HCT116 (cell line): ENCODE measurements at regions not wholly inside any gene's neighbourhood (a gene's known extent, or its start where the extent isn't known, plus 50 kb on each side); places are given as distances from the start of the nearest gene placed in this dataset.

ENCODE experiments used
- ATAC-seq: fragments of 200-7000 bp; cut with Tn5 transposase; 2 replicates; pipeline ENCODE4 v1.9.1; 2020; ENCODE audit warnings: mild to moderate bottlenecking, moderate library complexity
- BruUV-seq: library from RNA; stranded (reverse); fragments of 400-500 nt; replicated peaks from 2 replicates; lab custom pipeline; 2021; lab: Mats Ljungman, UMichigan
- CTCF ChIA-PET: fragments of 300-600 bp; sonication (Branson Sonifier 250); formaldehyde crosslinking; loops from one replicate; lab custom pipeline; 2021; ENCODE audit warnings: antibody characterized with exemption; lab: Charles Lee
- POLR2A ChIA-PET: fragments of 300-600, 350-600 bp; sonication (Branson Sonifier 250); formaldehyde crosslinking; loops from one replicate; lab custom pipeline; 2021; ENCODE audit warnings: antibody characterized with exemption; lab: Charles Lee
- RAD21 ChIA-PET, 2 experiments: fragments of 300-600 bp; sonication (Branson Sonifier 250); formaldehyde crosslinking; loops; one replicate each; lab custom pipeline; 2023; ENCODE audit warnings: low total read pairs in 2 of 2; ENCODE audit not compliant: uncharacterized antibody in 2 of 2, unreplicated experiment in 2 of 2, low non-redundant PET in 1 of 2; lab: Charles Lee
- DNase-seq: peaks from one replicate; pipeline ENCODE4 v3.0.0-alpha.2; 2010; ENCODE audit warnings: low read depth, low spot score
- H2AFZ ChIP-seq: fragments of 200-600 bp; shearing (Covaris generic), sonication (generic); 2 replicates; pipeline ENCODE4 v1.6.1; 2017; ENCODE audit warnings: low read depth, mixed run types, mixed read lengths, antibody characterized with exemption, low read length; ENCODE audit not compliant: poor library complexity, severe bottlenecking
- H3K27ac ChIP-seq: 2 replicates; pipeline ENCODE4 v1.5.1; 2012; ENCODE audit warnings: low read depth, low read length
- H3K27me3 ChIP-seq: fragments of 200-600 bp; sonication (generic); 2 replicates; pipeline ENCODE4 v1.6.1; 2016; ENCODE audit warnings: mixed run types, low read length, mixed read lengths; ENCODE audit not compliant: insufficient read depth
- H3K36me3 ChIP-seq, 2 experiments: fragments of 200-500 bp in 1 of 2; fragments of 200-600 bp in 1 of 2; sonication (Bioruptor generic) in 1 of 2; sonication (generic) in 1 of 2; 2 replicates each; pipeline versions ENCODE4 v1.5.1 to v1.6.1; 2014 to 2016; ENCODE audit warnings: low read length in 2 of 2, inconsistent platforms in 1 of 2, mixed read lengths in 1 of 2, mixed run types in 1 of 2; ENCODE audit not compliant: insufficient read depth in 2 of 2, control insufficient read depth in 1 of 2
- H3K4me1 ChIP-seq, 2 experiments: fragments of 200-600 bp in 1 of 2; sonication (generic) in 1 of 2; 2 replicates each; pipeline versions ENCODE4 v1.5.1 to v1.6.1; 2012 to 2017; ENCODE audit warnings: low read length in 2 of 2, inconsistent platforms in 1 of 2, mild to moderate bottlenecking in 1 of 2, mixed read lengths in 1 of 2, mixed run types in 1 of 2, moderate library complexity in 1 of 2; ENCODE audit not compliant: insufficient read depth in 2 of 2, control insufficient read depth in 1 of 2
- H3K4me2 ChIP-seq: fragments of 200-600 bp; sonication (generic); 2 replicates; pipeline ENCODE4 v1.6.1; 2017; ENCODE audit warnings: mixed run types, low read length, mixed read lengths
- H3K4me3 ChIP-seq, 2 experiments: fragments of 200-600 bp in 1 of 2; sonication (generic) in 1 of 2; replicated peaks in 1 of 2; 2 replicates each; pipeline ENCODE4 v1.5.1; 2011 to 2016; ENCODE audit warnings: low read length in 2 of 2, control low read depth in 1 of 2, low read depth in 1 of 2, mild to moderate bottlenecking in 1 of 2, mixed read lengths in 1 of 2, mixed run types in 1 of 2
- H3K79me2 ChIP-seq: fragments of 200-600 bp; sonication (generic); 2 replicates; pipeline ENCODE4 v1.6.1; 2017; ENCODE audit warnings: mild to moderate bottlenecking, mixed run types, low read length, moderate library complexity, mixed read lengths; ENCODE audit not compliant: insufficient read depth
- H3K9ac ChIP-seq: fragments of 200-600 bp; sonication (generic); 2 replicates; pipeline ENCODE4 v1.6.1; 2016; ENCODE audit warnings: low read length, mixed read lengths
- H3K9me2 ChIP-seq: fragments of 200-600 bp; sonication (generic), shearing (Covaris generic); 2 replicates; pipeline ENCODE4 v1.6.1; 2017; ENCODE audit warnings: mixed run types, mild to moderate bottlenecking, moderate library complexity; ENCODE audit not compliant: insufficient read depth
- H3K9me3 ChIP-seq, 2 experiments: fragments of 200-500 bp in 1 of 2; fragments of 200-600 bp in 1 of 2; sonication (Bioruptor generic) in 1 of 2; sonication (generic) in 1 of 2; 2 replicates each; pipeline ENCODE4 v1.6.1; 2014 to 2017; ENCODE audit warnings: low read length in 2 of 2, mixed read lengths in 2 of 2, inconsistent platforms in 1 of 2, low read depth in 1 of 2, mild to moderate bottlenecking in 1 of 2, mixed run types in 1 of 2, moderate library complexity in 1 of 2; ENCODE audit not compliant: control insufficient read depth in 1 of 2, insufficient read depth in 1 of 2
- H4K20me1 ChIP-seq: fragments of 200-600 bp; sonication (generic), shearing (Covaris generic); 2 replicates; pipeline ENCODE4 v1.6.1; 2017; ENCODE audit warnings: mixed run types, mild to moderate bottlenecking, moderate library complexity; ENCODE audit not compliant: insufficient read depth
- CBX3 ChIP-seq: IDR thresholded peaks from 2 replicates; pipeline ENCODE4 v1.6.1; 2012; ENCODE audit warnings: low read depth
- CEBPB ChIP-seq: IDR thresholded peaks from 2 replicates; pipeline ENCODE4 v1.6.1; 2012; ENCODE audit warnings: low read depth
- ELF1 ChIP-seq: IDR thresholded peaks from 2 replicates; pipeline ENCODE4 v1.6.1; 2012; ENCODE audit warnings: low read depth, borderline replicate concordance
- EZH2phosphoT487 ChIP-seq: fragments of 200-600 bp; IDR thresholded peaks from 2 replicates; pipeline ENCODE4 v1.6.1; 2018; ENCODE audit warnings: antibody characterized with exemption, borderline replicate concordance
- FOSL1 ChIP-seq: IDR thresholded peaks from 2 replicates; pipeline ENCODE4 v1.6.1; 2012; ENCODE audit warnings: low read depth
- JUND ChIP-seq: IDR thresholded peaks from 2 replicates; pipeline ENCODE4 v1.6.1; 2012
- POLR2AphosphoS5 ChIP-seq: IDR thresholded peaks from 2 replicates; pipeline ENCODE4 v1.6.1; 2011; ENCODE audit warnings: mild to moderate bottlenecking, low read depth, low read length, moderate library complexity
- RAD21 ChIP-seq: IDR thresholded peaks from 2 replicates; pipeline ENCODE4 v1.6.1; 2012; ENCODE audit warnings: low read depth, mild to moderate bottlenecking
- SP1 ChIP-seq: IDR thresholded peaks from 2 replicates; pipeline ENCODE4 v1.6.1; 2012; ENCODE audit warnings: low read depth
- SRF ChIP-seq: IDR thresholded peaks from 2 replicates; pipeline ENCODE4 v1.6.1; 2012; ENCODE audit warnings: low read depth
- YY1 ChIP-seq: IDR thresholded peaks from 2 replicates; pipeline ENCODE4 v1.6.1; 2011; ENCODE audit warnings: low read length, low read depth, moderate library complexity, mild to moderate bottlenecking; ENCODE audit not compliant: insufficient replicate concordance; ENCODE audit errors: extremely low read depth
- ZFX ChIP-seq: fragments of 450-650 bp; IDR thresholded peaks from 2 replicates; pipeline ENCODE4 v1.6.1; 2017
- ZNF274 ChIP-seq: fragments of 200-500 bp; sonication (Bioruptor generic); IDR thresholded peaks from 2 replicates; pipeline ENCODE4 v1.6.1; 2014; ENCODE audit warnings: mild to moderate bottlenecking, low read depth, low read length, inconsistent platforms
- intact Hi-C: fragments of 100-400 bp; cut with micrococcal nuclease; formaldehyde crosslinking; loops from 2 replicates; pipeline ENCODE4 v1.10.0; 2022
- TF ChIP-seq, protein P1 (sequence below): IDR thresholded peaks from 2 replicates; pipeline ENCODE4 v1.6.1; 2012; ENCODE audit warnings: low read depth
- TF ChIP-seq, protein P2 (sequence below): IDR thresholded peaks from 2 replicates; pipeline ENCODE4 v1.6.1; 2012
- TF ChIP-seq, protein P3 (sequence below): IDR thresholded peaks from 2 replicates; pipeline ENCODE4 v1.6.1; 2011; ENCODE audit warnings: mild to moderate bottlenecking, low read length, moderate library complexity; ENCODE audit not compliant: insufficient replicate concordance; ENCODE audit errors: extremely low read depth
- TF ChIP-seq, protein P4 (sequence below): IDR thresholded peaks from 2 replicates; pipeline ENCODE4 v1.6.1; 2012

DNA sequence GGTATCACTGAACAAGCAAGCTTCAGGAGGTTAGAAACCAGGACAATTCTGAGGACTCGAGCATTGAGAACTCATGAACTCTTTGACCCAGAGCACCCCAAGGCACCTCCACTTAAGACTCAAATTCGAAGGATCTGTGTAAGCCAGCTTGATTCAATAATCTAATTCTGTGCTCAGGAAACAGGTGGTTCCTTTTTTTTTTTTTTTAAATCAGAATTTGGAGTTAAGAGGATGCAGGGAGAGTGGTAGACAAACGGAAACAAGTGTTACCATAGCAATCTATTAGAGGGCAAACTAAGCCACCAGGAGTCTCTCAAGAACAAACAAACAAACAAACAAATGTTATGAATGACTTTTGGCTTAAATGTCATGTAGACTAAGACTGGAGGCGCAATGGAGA, 53.8 kb upstream of the DPH5 start:
- ChIA-PET CTCF (no interaction called here), POLR2A (no interaction called here)
- ATAC-seq: no peak

More for the DNA sequence above, 53.8 kb upstream of the DPH5 start:
- Histone ChIP-seq H3K9ac (no peak overlapping the region), H3K79me2 (no peaks in the 10 kb centered on the region), H3K9me3 (no peaks in the 10 kb centered on the region), H3K27me3 (no peaks in the 10 kb centered on the region), H3K27ac (no peak overlapping the region), H2AFZ (no peak overlapping the region), H3K9me2 (no peaks in the 10 kb centered on the region), H3K4me2 (no peak overlapping the region), H4K20me1 (no peaks in the 10 kb centered on the region), H3K4me3 (no peak overlapping the region), H3K36me3 (no peaks in the 10 kb centered on the region), H3K4me1 (peaks cover 0 to 7% of the 10 kb centered on the region in 2 experiments; a peak in 1 of 4 replicates)
- TF ChIP-seq ZNF274: no peak
- TF ChIP-seq ELF1: no peak
- no peak for TF ChIP-seq EZH2phosphoT487
- TF ChIP-seq CEBPB: no peak
- TF ChIP-seq, protein P1, sequence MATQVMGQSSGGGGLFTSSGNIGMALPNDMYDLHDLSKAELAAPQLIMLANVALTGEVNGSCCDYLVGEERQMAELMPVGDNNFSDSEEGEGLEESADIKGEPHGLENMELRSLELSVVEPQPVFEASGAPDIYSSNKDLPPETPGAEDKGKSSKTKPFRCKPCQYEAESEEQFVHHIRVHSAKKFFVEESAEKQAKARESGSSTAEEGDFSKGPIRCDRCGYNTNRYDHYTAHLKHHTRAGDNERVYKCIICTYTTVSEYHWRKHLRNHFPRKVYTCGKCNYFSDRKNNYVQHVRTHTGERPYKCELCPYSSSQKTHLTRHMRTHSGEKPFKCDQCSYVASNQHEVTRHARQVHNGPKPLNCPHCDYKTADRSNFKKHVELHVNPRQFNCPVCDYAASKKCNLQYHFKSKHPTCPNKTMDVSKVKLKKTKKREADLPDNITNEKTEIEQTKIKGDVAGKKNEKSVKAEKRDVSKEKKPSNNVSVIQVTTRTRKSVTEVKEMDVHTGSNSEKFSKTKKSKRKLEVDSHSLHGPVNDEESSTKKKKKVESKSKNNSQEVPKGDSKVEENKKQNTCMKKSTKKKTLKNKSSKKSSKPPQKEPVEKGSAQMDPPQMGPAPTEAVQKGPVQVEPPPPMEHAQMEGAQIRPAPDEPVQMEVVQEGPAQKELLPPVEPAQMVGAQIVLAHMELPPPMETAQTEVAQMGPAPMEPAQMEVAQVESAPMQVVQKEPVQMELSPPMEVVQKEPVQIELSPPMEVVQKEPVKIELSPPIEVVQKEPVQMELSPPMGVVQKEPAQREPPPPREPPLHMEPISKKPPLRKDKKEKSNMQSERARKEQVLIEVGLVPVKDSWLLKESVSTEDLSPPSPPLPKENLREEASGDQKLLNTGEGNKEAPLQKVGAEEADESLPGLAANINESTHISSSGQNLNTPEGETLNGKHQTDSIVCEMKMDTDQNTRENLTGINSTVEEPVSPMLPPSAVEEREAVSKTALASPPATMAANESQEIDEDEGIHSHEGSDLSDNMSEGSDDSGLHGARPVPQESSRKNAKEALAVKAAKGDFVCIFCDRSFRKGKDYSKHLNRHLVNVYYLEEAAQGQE: no peak
- TF ChIP-seq FOSL1: no peak
- TF ChIP-seq SRF: no peak
- TF ChIP-seq YY1: no peak
- TF ChIP-seq SP1: no peak
- TF ChIP-seq, protein P2, sequence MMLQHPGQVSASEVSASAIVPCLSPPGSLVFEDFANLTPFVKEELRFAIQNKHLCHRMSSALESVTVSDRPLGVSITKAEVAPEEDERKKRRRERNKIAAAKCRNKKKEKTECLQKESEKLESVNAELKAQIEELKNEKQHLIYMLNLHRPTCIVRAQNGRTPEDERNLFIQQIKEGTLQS: no peak
- no peak for TF ChIP-seq POLR2AphosphoS5
- TF ChIP-seq, protein P3, sequence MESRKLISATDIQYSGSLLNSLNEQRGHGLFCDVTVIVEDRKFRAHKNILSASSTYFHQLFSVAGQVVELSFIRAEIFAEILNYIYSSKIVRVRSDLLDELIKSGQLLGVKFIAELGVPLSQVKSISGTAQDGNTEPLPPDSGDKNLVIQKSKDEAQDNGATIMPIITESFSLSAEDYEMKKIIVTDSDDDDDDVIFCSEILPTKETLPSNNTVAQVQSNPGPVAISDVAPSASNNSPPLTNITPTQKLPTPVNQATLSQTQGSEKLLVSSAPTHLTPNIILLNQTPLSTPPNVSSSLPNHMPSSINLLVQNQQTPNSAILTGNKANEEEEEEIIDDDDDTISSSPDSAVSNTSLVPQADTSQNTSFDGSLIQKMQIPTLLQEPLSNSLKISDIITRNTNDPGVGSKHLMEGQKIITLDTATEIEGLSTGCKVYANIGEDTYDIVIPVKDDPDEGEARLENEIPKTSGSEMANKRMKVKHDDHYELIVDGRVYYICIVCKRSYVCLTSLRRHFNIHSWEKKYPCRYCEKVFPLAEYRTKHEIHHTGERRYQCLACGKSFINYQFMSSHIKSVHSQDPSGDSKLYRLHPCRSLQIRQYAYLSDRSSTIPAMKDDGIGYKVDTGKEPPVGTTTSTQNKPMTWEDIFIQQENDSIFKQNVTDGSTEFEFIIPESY: no peak
- no peak for TF ChIP-seq ZFX
- no peak for TF ChIP-seq JUND
- TF ChIP-seq CBX3: no peak
- TF ChIP-seq RAD21: no peak
- TF ChIP-seq, protein P4, sequence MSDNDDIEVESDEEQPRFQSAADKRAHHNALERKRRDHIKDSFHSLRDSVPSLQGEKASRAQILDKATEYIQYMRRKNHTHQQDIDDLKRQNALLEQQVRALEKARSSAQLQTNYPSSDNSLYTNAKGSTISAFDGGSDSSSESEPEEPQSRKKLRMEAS: no peak
- RAD21 ChIA-PET: no interaction called here
- DNase-seq: no peak
- no TSS peak for BruUV-seq
- intact Hi-C loops: no loop called here
